ENCODE measurements at regions not wholly inside any gene's neighbourhood (a gene's known extent, or its start where the extent isn't known, plus 50 kb on each side); places are given as distances from the start of the nearest gene placed in this dataset.

- H3K27me3 Mint-ChIP-seq (ENCODE audit: low read depth), result no peaks in the 10 kb centered on the region
- DNase-seq (ENCODE audit: low spot score), result no peak
- no peaks in the 10 kb centered on the region for H3K4me1 Mint-ChIP-seq (ENCODE audit: low read depth)
- H3K9me3 Mint-ChIP-seq, result no peaks in the 10 kb centered on the region
- no peaks in the 10 kb centered on the region for H3K36me3 Mint-ChIP-seq (ENCODE audit: low read depth)
- H3K4me3 Mint-ChIP-seq, result no peak overlapping the region
- H3K27ac Mint-ChIP-seq, result no peak overlapping the region
Measured at GRCh38 chr3:22982981-22983587, 220.0 kb upstream of the UBE2E2 start.

GRCh38 chr3:22986958-22987357 is 216.2 kb upstream of the UBE2E2 start:
- H3K27me3 Mint-ChIP-seq (ENCODE audit: low read depth), result no peaks in the 10 kb centered on the region
- no peaks in the 10 kb centered on the region for H3K4me1 Mint-ChIP-seq (ENCODE audit: low read depth)
- H3K27ac Mint-ChIP-seq, result no peak overlapping the region
- peaks cover 3% of the 10 kb centered on the region for H3K9me3 Mint-ChIP-seq
- DNase-seq (ENCODE audit: low spot score), result no peak
- no peaks in the 10 kb centered on the region for H3K36me3 Mint-ChIP-seq (ENCODE audit: low read depth)
- no peak overlapping the region for H3K4me3 Mint-ChIP-seq

DNA sequence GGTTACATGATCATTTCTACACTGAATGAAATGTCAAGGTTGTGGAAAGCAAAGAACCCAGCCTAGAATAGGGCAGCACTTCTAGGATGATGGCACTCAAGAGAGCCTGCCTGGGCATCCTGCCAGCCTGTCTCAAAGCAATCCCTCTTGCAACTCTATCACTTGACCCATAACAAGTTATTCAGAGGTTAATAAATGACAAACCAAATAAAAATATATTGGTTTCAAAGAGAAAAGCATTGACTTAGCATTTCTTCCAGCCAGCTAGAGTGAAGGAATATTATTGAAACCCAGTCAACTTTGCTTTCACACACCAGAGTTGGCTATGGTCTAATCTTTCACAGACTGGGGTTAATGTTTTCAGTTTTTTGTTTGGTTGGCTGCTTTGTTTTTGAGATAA is 214.6 kb upstream of the UBE2E2 start:
- DNase-seq (ENCODE audit: low spot score), result no peak
- Mint-ChIP-seq H3K9me3 (peaks cover 3% of the 10 kb centered on the region), H3K4me1 (ENCODE audit: low read depth) (no peaks in the 10 kb centered on the region), H3K27ac (no peak overlapping the region), H3K27me3 (ENCODE audit: low read depth) (no peaks in the 10 kb centered on the region), H3K36me3 (ENCODE audit: low read depth) (no peaks in the 10 kb centered on the region), H3K4me3 (no peak overlapping the region)

- Mint-ChIP-seq H3K36me3 (ENCODE audit: low read depth) (no peaks in the 10 kb centered on the region), H3K27me3 (ENCODE audit: low read depth) (no peaks in the 10 kb centered on the region), H3K27ac (no peak overlapping the region), H3K4me3 (no peak overlapping the region), H3K9me3 (peaks cover 3% of the 10 kb centered on the region), H3K4me1 (ENCODE audit: low read depth) (no peaks in the 10 kb centered on the region)
- DNase-seq (ENCODE audit: low spot score), result no peak
Measured at GRCh38 chr3:22989716-22990115, 213.4 kb upstream of the UBE2E2 start.

GRCh38 chr3:22990291-22991200 is 212.6 kb upstream of the UBE2E2 start:
- Mint-ChIP-seq H3K27me3 (ENCODE audit: low read depth) (no peaks in the 10 kb centered on the region), H3K9me3 (peaks cover 3% of the 10 kb centered on the region), H3K4me1 (ENCODE audit: low read depth) (no peaks in the 10 kb centered on the region), H3K36me3 (ENCODE audit: low read depth) (no peaks in the 10 kb centered on the region), H3K27ac (no peak overlapping the region), H3K4me3 (no peak overlapping the region)
- no peak for DNase-seq (ENCODE audit: low spot score)

DNA sequence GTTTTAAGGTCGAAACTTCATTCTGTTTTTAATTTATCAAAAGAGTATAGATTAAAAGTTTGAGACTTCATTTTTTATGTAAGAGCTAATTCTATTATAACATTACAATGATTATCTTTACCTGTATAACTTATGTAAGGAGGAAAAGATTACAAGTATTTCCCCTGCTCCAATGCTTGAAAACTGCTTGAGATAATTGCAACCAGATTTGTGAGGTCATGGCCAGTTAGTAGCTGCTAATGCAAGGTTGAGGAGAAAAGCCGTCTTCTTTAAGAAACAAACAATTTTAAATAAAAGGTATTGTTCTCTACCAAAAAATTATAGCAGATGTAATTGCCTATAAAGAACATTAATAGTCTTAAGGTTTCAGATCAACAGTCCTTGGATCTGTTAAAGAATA is 208.3 kb upstream of the UBE2E2 start:
- no peak overlapping the region for H3K4me3 Mint-ChIP-seq
- no peak for DNase-seq (ENCODE audit: low spot score)
- H3K4me1 Mint-ChIP-seq (ENCODE audit: low read depth), result no peaks in the 10 kb centered on the region
- H3K36me3 Mint-ChIP-seq (ENCODE audit: low read depth), result no peaks in the 10 kb centered on the region
- no peaks in the 10 kb centered on the region for H3K27me3 Mint-ChIP-seq (ENCODE audit: low read depth)
- H3K27ac Mint-ChIP-seq, result no peak overlapping the region
- H3K9me3 Mint-ChIP-seq, result no peaks in the 10 kb centered on the region

- no peak overlapping the region for H3K27ac Mint-ChIP-seq
- DNase-seq (ENCODE audit: low spot score), result no peak
- H3K4me3 Mint-ChIP-seq, result no peak overlapping the region
- no peaks in the 10 kb centered on the region for H3K36me3 Mint-ChIP-seq (ENCODE audit: low read depth)
- no peaks in the 10 kb centered on the region for H3K27me3 Mint-ChIP-seq (ENCODE audit: low read depth)
- H3K4me1 Mint-ChIP-seq (ENCODE audit: low read depth), result no peaks in the 10 kb centered on the region
- H3K9me3 Mint-ChIP-seq, result no peaks in the 10 kb centered on the region
Measured at GRCh38 chr3:22996920-22997571, 206.1 kb upstream of the UBE2E2 start.

GRCh38 chr3:23000371-23000770 is 202.8 kb upstream of the UBE2E2 start:
- H3K9me3 Mint-ChIP-seq, result no peaks in the 10 kb centered on the region
- no peak overlapping the region for H3K27ac Mint-ChIP-seq
- no peak overlapping the region for H3K4me3 Mint-ChIP-seq
- H3K4me1 Mint-ChIP-seq (ENCODE audit: low read depth), result no peaks in the 10 kb centered on the region
- DNase-seq (ENCODE audit: low spot score), result no peak
- H3K27me3 Mint-ChIP-seq (ENCODE audit: low read depth), result no peaks in the 10 kb centered on the region
- H3K36me3 Mint-ChIP-seq (ENCODE audit: low read depth), result no peaks in the 10 kb centered on the region

DNA sequence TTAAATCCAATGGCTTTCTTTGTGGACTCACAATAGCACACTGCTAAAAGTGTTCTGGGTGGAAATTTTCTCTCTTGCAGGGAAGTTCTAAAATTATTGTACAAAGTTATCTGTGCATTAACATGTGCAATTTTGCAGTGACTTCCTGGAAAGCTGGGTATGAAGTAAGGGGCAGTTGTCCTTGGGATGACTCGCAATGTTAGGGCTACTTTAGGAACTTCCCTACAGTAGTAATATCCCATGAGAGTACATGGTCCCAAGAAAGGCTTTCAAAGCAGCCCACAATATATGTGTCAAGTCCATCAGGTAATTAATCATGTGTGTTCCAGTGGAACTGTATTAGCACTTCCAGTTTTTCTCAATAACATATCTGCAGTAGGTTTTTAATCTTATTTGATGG is 201.0 kb upstream of the UBE2E2 start:
- Mint-ChIP-seq H3K27me3 (ENCODE audit: low read depth) (no peaks in the 10 kb centered on the region), H3K4me3 (no peak overlapping the region), H3K36me3 (ENCODE audit: low read depth) (no peaks in the 10 kb centered on the region), H3K27ac (no peak overlapping the region), H3K4me1 (ENCODE audit: low read depth) (no peaks in the 10 kb centered on the region), H3K9me3 (no peaks in the 10 kb centered on the region)
- no peak for DNase-seq (ENCODE audit: low spot score)

GRCh38 chr3:23002836-23003732 is 200.0 kb upstream of the UBE2E2 start:
- Mint-ChIP-seq H3K4me1 (ENCODE audit: low read depth) (no peaks in the 10 kb centered on the region), H3K27ac (no peak overlapping the region), H3K4me3 (no peak overlapping the region), H3K36me3 (ENCODE audit: low read depth) (no peaks in the 10 kb centered on the region), H3K9me3 (no peaks in the 10 kb centered on the region), H3K27me3 (ENCODE audit: low read depth) (no peaks in the 10 kb centered on the region)
- no peak for DNase-seq (ENCODE audit: low spot score)

DNA sequence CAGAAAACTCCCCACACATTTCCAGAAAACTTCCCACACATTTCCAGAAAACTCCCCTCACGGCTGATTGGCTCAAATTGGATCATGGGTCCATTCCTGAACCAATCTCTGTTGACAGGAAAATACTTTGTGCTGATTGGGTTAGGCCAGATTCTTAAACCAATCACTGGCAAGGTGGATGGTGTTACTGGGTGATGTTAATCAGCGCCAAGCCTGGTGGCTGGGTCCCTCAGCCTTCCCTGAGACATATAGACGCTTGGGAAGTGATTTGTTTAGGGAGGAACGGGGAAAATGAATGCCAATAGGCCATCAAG is 199.4 kb upstream of the UBE2E2 start:
- H3K27me3 Mint-ChIP-seq (ENCODE audit: low read depth), result no peaks in the 10 kb centered on the region
- no peaks in the 10 kb centered on the region for H3K4me1 Mint-ChIP-seq (ENCODE audit: low read depth)
- H3K4me3 Mint-ChIP-seq, result no peak overlapping the region
- no peaks in the 10 kb centered on the region for H3K9me3 Mint-ChIP-seq
- no peaks in the 10 kb centered on the region for H3K36me3 Mint-ChIP-seq (ENCODE audit: low read depth)
- no peak overlapping the region for H3K27ac Mint-ChIP-seq
- DNase-seq (ENCODE audit: low spot score), result no peak

GRCh38 chr3:23004971-23005370 is 198.2 kb upstream of the UBE2E2 start:
- H3K4me3 Mint-ChIP-seq, result no peak overlapping the region
- H3K27ac Mint-ChIP-seq, result no peak overlapping the region

GRCh38 chr3:23017801-23018200 is 185.3 kb upstream of the UBE2E2 start:
- no peaks in the 10 kb centered on the region for H3K9me3 Mint-ChIP-seq
- H3K27ac Mint-ChIP-seq, result no peak overlapping the region
- H3K4me3 Mint-ChIP-seq, result no peak overlapping the region
- H3K4me1 Mint-ChIP-seq (ENCODE audit: low read depth), result no peaks in the 10 kb centered on the region
- H3K36me3 Mint-ChIP-seq (ENCODE audit: low read depth), result no peaks in the 10 kb centered on the region
- no peaks in the 10 kb centered on the region for H3K27me3 Mint-ChIP-seq (ENCODE audit: low read depth)
- DNase-seq (ENCODE audit: low spot score), result no peak

More at GRCh38 chr3:23004971-23005370, 198.2 kb upstream of the UBE2E2 start:
- Mint-ChIP-seq H3K9me3 (no peaks in the 10 kb centered on the region), H3K36me3 (ENCODE audit: low read depth) (no peaks in the 10 kb centered on the region), H3K27me3 (ENCODE audit: low read depth) (no peaks in the 10 kb centered on the region), H3K4me1 (ENCODE audit: low read depth) (no peaks in the 10 kb centered on the region)
- DNase-seq (ENCODE audit: low spot score), result no peak

Measured in T-helper 2 cell treated with Interferon-gamma antibody and Interleukin-4, amounts not matched to agents 5 μg/mL and 100 μg/mL, for 36 hours (primary cell).